ENCODE measurements at regions not wholly inside any gene's neighbourhood (a gene's known extent, or its start where the extent isn't known, plus 50 kb on each side); places are given as distances from the start of the nearest gene placed in this dataset.

DNA sequence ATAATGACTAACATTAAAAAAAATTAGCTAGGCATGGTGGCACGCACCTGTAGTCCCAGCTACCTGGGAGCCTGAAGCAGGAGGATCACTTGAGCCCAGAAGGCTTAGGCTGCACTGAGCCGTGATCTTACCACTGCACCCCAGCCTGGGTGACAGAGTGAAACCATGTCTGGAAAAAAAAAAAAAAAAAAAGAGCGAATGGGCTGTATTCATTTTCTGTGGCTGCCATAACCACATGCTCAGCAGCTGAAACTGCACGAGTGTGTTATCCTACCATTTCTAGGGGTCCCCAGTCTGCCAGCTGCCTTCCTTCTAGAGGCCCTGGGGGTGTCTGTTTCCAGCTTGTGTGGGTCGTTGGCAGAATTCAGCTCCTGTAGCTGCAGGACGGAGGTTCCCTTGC, 247.8 kb downstream of the EIPR1 start:
- intact Hi-C loops (cut with DNase I), result no loop called here
- H3K4me1 ChIP-seq, result no peaks in the 10 kb centered on the region
- no peak overlapping the region for H3K27ac ChIP-seq
- 76 to 86% methylated on average over 6 of the region's 6 CpGs for WGBS, 2 donors
- H3K9me3 ChIP-seq, result no peaks in the 10 kb centered on the region
- H3K27me3 ChIP-seq, result peaks cover 0 to 9% (median 0%) of the 10 kb centered on the region in 3 donors
- DNase-seq, result no peak
- TF ChIP-seq POLR2A (IDR thresholded peaks at IDR 0.05), result no peak
- TF ChIP-seq POLR2AphosphoS5 (IDR thresholded peaks at IDR 0.05), result no peak
- TF ChIP-seq CTCF (IDR thresholded peaks at IDR 0.05), result no peak
- TF ChIP-seq EP300 (IDR thresholded peaks at IDR 0.05), result no peak
- H3K4me3 ChIP-seq, result no peak overlapping the region
- no peaks in the 10 kb centered on the region for H3K36me3 ChIP-seq

DNA sequence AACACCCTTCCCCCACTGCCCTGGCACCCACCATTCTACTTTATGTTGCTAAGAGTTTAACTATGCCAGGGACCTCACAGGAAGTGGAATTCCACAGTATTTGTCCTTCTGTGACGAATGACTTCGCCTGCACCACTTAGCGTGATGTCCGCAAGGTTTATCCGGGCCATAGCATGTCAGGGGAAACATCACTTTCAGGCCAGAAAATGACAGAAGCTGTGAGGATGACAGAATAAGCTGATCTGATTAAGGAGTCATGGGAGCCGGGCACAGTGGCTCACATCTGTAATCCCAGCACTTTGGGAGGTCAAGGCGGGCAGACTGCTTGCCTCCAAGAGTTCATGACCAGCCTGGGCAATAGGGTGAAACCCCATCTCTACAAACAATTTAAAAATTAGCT, 248.8 kb downstream of the EIPR1 start:
- TF ChIP-seq POLR2AphosphoS5 (IDR thresholded peaks at IDR 0.05) (no peak), CTCF (IDR thresholded peaks at IDR 0.05) (no peak), EP300 (IDR thresholded peaks at IDR 0.05) (no peak), POLR2A (IDR thresholded peaks at IDR 0.05) (no peak)
- H3K4me1 ChIP-seq, result no peaks in the 10 kb centered on the region
- DNase-seq, result no peak
- H3K27ac ChIP-seq, result no peak overlapping the region
- no peak overlapping the region for H3K4me3 ChIP-seq
- no peaks in the 10 kb centered on the region for H3K9me3 ChIP-seq
- H3K27me3 ChIP-seq, result peaks cover 0 to 9% (median 0%) of the 10 kb centered on the region in 3 donors
- H3K36me3 ChIP-seq, result no peaks in the 10 kb centered on the region
- intact Hi-C loops (cut with DNase I), result no loop called here
- WGBS, 2 donors, result 90 to 92% methylated on average over 7 of the region's 7 CpGs

GRCh38 chr2:3127710-3128109, 249.9 kb downstream of the EIPR1 start:
- WGBS, 2 donors, result 60 to 64% methylated on average over 5 of the region's 5 CpGs
- Histone ChIP-seq H3K36me3 (no peaks in the 10 kb centered on the region), H3K9me3 (no peaks in the 10 kb centered on the region), H3K4me3 (no peak overlapping the region), H3K27ac (no peak overlapping the region), H3K4me1 (no peaks in the 10 kb centered on the region), H3K27me3 (peaks cover 0 to 9% (median 0%) of the 10 kb centered on the region in 3 donors)
- no peak for DNase-seq
- intact Hi-C loops (cut with DNase I), result no loop called here
- TF ChIP-seq EP300 (IDR thresholded peaks at IDR 0.05) (no peak), POLR2A (IDR thresholded peaks at IDR 0.05) (no peak), CTCF (IDR thresholded peaks at IDR 0.05) (no peak), POLR2AphosphoS5 (IDR thresholded peaks at IDR 0.05) (no peak)

- H3K36me3 ChIP-seq, result no peaks in the 10 kb centered on the region
- H3K27me3 ChIP-seq, result peaks cover 0 to 6% (median 0%) of the 10 kb centered on the region in 3 donors
- H3K27ac ChIP-seq, result no peak overlapping the region
- H3K4me1 ChIP-seq, result no peaks in the 10 kb centered on the region
- DNase-seq, result no peak
- TF ChIP-seq EP300 (IDR thresholded peaks at IDR 0.05) (no peak), CTCF (IDR thresholded peaks at IDR 0.05) (no peak), POLR2AphosphoS5 (IDR thresholded peaks at IDR 0.05) (no peak), POLR2A (IDR thresholded peaks at IDR 0.05) (no peak)
- intact Hi-C loops (cut with DNase I), result no loop called here
- no peaks in the 10 kb centered on the region for H3K9me3 ChIP-seq
- H3K4me3 ChIP-seq, result no peak overlapping the region
- WGBS, 2 donors, result 74 to 81% methylated on average over 23 of the region's 23 CpGs
These were observed 250.6 kb downstream of the EIPR1 start for GRCh38 chr2:3126911-3127621.

Data from sigmoid colon (tissue), 6 donors.